DND-41 (cell line): ENCODE measurements at regions not wholly inside any gene's neighbourhood (a gene's known extent, or its start where the extent isn't known, plus 50 kb on each side); places are given as distances from the start of the nearest gene placed in this dataset.
A peak's percentile ranks its signal among the peaks of the same experiment; 100 is the strongest.

Source experiments
- ATAC-seq: fragments of 200-7000 bp; cut with Tn5 transposase; 3 replicates; pipeline ENCODE4 v1.9.1; 2021; ENCODE audit warnings: low read depth; ENCODE audit not compliant: insufficient read depth
- DNase-seq: peaks from one replicate; pipeline ENCODE4 v3.0.0-alpha.2; 2020
- H2AFZ ChIP-seq: 2 replicates; pipeline ENCODE4 v1.6.0; 2012; ENCODE audit warnings: low read depth, low read length
- H3K27ac ChIP-seq: 2 replicates; pipeline ENCODE4 v1.5.1; 2012; ENCODE audit warnings: low read length, inconsistent platforms
- H3K27me3 ChIP-seq: fragments of 200-600 bp; sonication (generic); 2 replicates; pipeline ENCODE4 v1.6.0; 2012; ENCODE audit warnings: low read length, mild to moderate bottlenecking, inconsistent platforms; ENCODE audit not compliant: insufficient read depth, poor library complexity
- H3K36me3 ChIP-seq: 2 replicates; pipeline ENCODE4 v1.5.1; 2012; ENCODE audit warnings: low read length, inconsistent platforms; ENCODE audit not compliant: insufficient read depth
- H3K4me1 ChIP-seq: 2 replicates; pipeline ENCODE4 v1.5.1; 2012; ENCODE audit warnings: mild to moderate bottlenecking, low read length; ENCODE audit not compliant: insufficient read depth
- H3K4me2 ChIP-seq: 2 replicates; pipeline ENCODE4 v1.6.0; 2012; ENCODE audit warnings: mild to moderate bottlenecking, moderate library complexity, low read length, inconsistent platforms; ENCODE audit not compliant: insufficient read depth
- H3K4me3 ChIP-seq, 2 experiments: fragments of 200-600 bp in 1 of 2; shearing (Covaris generic) in 1 of 2; 2 replicates each; pipeline ENCODE4 v1.5.1; 2012 to 2016; ENCODE audit warnings: inconsistent platforms in 2 of 2, low read length in 2 of 2, mild to moderate bottlenecking in 2 of 2, low read depth in 1 of 2, moderate library complexity in 1 of 2
- H3K79me2 ChIP-seq: 2 replicates; pipeline ENCODE4 v1.6.0; 2012; ENCODE audit warnings: low read length, inconsistent platforms; ENCODE audit not compliant: insufficient read depth
- H3K9ac ChIP-seq: 2 replicates; pipeline ENCODE4 v1.6.0; 2012; ENCODE audit warnings: low read depth, mild to moderate bottlenecking, inconsistent platforms, low read length, moderate library complexity
- H3K9me3 ChIP-seq: 2 replicates; pipeline ENCODE4 v1.5.1; 2012; ENCODE audit warnings: low read length, moderate library complexity, mild to moderate bottlenecking, inconsistent platforms; ENCODE audit not compliant: insufficient read depth, severe bottlenecking
- H4K20me1 ChIP-seq: 2 replicates; pipeline ENCODE4 v1.6.0; 2012; ENCODE audit warnings: low read length; ENCODE audit not compliant: insufficient read depth
- CTCF ChIP-seq: IDR thresholded peaks from 2 replicates; pipeline ENCODE4 v1.5.1; 2012; ENCODE audit warnings: borderline replicate concordance, low read length, moderate library complexity, mild to moderate bottlenecking; ENCODE audit not compliant: poor library complexity, severe bottlenecking; ENCODE audit errors: extremely low read depth
- EZH2 ChIP-seq: IDR thresholded peaks from 3 replicates; pipeline ENCODE4 v1.6.1; 2012; ENCODE audit warnings: borderline replicate concordance, low read depth, mild to moderate bottlenecking, moderate library complexity, low read length, inconsistent platforms; ENCODE audit not compliant: severe bottlenecking

GRCh38 chr16:5415123-5415522 lies 317.5 kb upstream of the EEF2KMT start:
- DNase-seq, result no peak
- Histone ChIP-seq H3K4me2 (no peak overlapping the region), H3K9ac (no peak overlapping the region), H3K4me1 (no peaks in the 10 kb centered on the region), H3K27me3 (peaks cover 3% of the 10 kb centered on the region), H4K20me1 (no peaks in the 10 kb centered on the region), H3K36me3 (no peaks in the 10 kb centered on the region), H3K4me3 (no peak overlapping the region), H3K27ac (no peak overlapping the region), H2AFZ (no peak overlapping the region), H3K9me3 (no peaks in the 10 kb centered on the region), H3K79me2 (no peaks in the 10 kb centered on the region)
- TF ChIP-seq CTCF (peak; percentile 34), EZH2 (no peak)
- ATAC-seq, result no peak

DNA sequence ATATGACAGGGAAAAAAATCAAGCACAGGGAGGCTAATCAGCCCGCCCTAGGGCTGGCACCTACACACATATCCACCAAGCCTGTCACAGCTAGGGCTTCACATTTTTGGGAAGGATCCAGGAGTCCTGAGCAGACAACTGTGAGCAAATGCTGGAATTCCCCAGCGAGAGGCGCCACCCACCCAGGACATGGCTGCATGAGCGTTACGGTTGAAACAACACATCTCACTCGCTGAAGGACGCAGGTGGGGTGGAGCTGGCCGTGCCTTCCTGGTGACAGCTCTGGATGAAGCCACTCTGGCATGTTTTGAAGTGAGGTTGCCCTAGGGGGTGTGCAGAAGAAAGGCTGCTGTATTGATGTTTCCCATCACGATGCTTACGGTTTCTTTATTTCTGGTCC lies 315.1 kb upstream of the EEF2KMT start:
- H3K27ac ChIP-seq, result no peak overlapping the region
- no peak overlapping the region for H3K4me2 ChIP-seq
- TF ChIP-seq EZH2 (no peak), CTCF (no peak)
- H3K9ac ChIP-seq, result no peak overlapping the region
- no peaks in the 10 kb centered on the region for H3K36me3 ChIP-seq
- no peak for DNase-seq
- H4K20me1 ChIP-seq, result no peaks in the 10 kb centered on the region
- H2AFZ ChIP-seq, result no peak overlapping the region
- no peaks in the 10 kb centered on the region for H3K9me3 ChIP-seq
- no peaks in the 10 kb centered on the region for H3K4me1 ChIP-seq
- ATAC-seq, result no peak
- no peak overlapping the region for H3K4me3 ChIP-seq
- peaks cover 3% of the 10 kb centered on the region for H3K27me3 ChIP-seq
- no peaks in the 10 kb centered on the region for H3K79me2 ChIP-seq

GRCh38 chr16:5398203-5398602 lies 300.6 kb upstream of the EEF2KMT start:
- H3K27me3 ChIP-seq, result peaks cover 7% of the 10 kb centered on the region
- H3K9me3 ChIP-seq, result no peaks in the 10 kb centered on the region

More at GRCh38 chr16:5398203-5398602, 300.6 kb upstream of the EEF2KMT start:
- TF ChIP-seq EZH2 (no peak), CTCF (no peak)
- 0 out of 2 replicates have a peak, but pooled peaks cover 4% of the 10 kb centered on the region for H4K20me1 ChIP-seq
- no peak overlapping the region for H3K27ac ChIP-seq
- no peak overlapping the region for H3K4me2 ChIP-seq
- no peaks in the 10 kb centered on the region for H3K36me3 ChIP-seq
- no peak overlapping the region for H3K9ac ChIP-seq
- ATAC-seq (no peak), DNase-seq (no peak)
- no peak overlapping the region for H3K4me3 ChIP-seq
- H2AFZ ChIP-seq, result no peak overlapping the region
- no peaks in the 10 kb centered on the region for H3K79me2 ChIP-seq
- no peaks in the 10 kb centered on the region for H3K4me1 ChIP-seq
